Mucosa of rectum (tissue), 2 donors: ENCODE measurements at regions not wholly inside any gene's neighbourhood (a gene's known extent, or its start where the extent isn't known, plus 50 kb on each side); places are given as distances from the start of the nearest gene placed in this dataset.

Source experiments
- H3K27ac ChIP-seq, 2 donors: one replicate each; pipeline ENCODE4 v1.7.0; 2013; ENCODE audit warnings: inconsistent platforms in 2 of 2, low read depth in 2 of 2, low read length in 2 of 2
- H3K27me3 ChIP-seq, 2 donors: one replicate each; pipeline ENCODE4 v1.7.0; 2013; ENCODE audit warnings: low read length in 2 of 2; ENCODE audit not compliant: control insufficient read depth in 2 of 2, insufficient read depth in 2 of 2
- H3K36me3 ChIP-seq, 2 donors: one replicate each; pipeline ENCODE4 v1.7.0; 2013; ENCODE audit warnings: low read length in 2 of 2; ENCODE audit not compliant: control insufficient read depth in 2 of 2, insufficient read depth in 2 of 2
- H3K4me1 ChIP-seq, 2 donors: one replicate each; pipeline ENCODE4 v1.7.0; 2013; ENCODE audit warnings: low read length in 2 of 2, mild to moderate bottlenecking in 1 of 2; ENCODE audit not compliant: control insufficient read depth in 2 of 2, insufficient read depth in 2 of 2
- H3K4me3 ChIP-seq, 2 donors: one replicate each; pipeline ENCODE4 v1.7.0; 2013; ENCODE audit warnings: low read length in 2 of 2
- H3K9ac ChIP-seq, 2 donors: one replicate each; pipeline ENCODE4 v1.7.0; 2013; ENCODE audit warnings: low read length in 2 of 2, low read depth in 1 of 2, mild to moderate bottlenecking in 1 of 2
- H3K9me3 ChIP-seq, 2 donors: one replicate each; pipeline ENCODE4 v1.7.0; 2013; ENCODE audit warnings: low read length in 2 of 2; ENCODE audit not compliant: control insufficient read depth in 2 of 2
- donor health status: healthy.
- donor health status: Normal muscosa, but diverticular disease.

DNA sequence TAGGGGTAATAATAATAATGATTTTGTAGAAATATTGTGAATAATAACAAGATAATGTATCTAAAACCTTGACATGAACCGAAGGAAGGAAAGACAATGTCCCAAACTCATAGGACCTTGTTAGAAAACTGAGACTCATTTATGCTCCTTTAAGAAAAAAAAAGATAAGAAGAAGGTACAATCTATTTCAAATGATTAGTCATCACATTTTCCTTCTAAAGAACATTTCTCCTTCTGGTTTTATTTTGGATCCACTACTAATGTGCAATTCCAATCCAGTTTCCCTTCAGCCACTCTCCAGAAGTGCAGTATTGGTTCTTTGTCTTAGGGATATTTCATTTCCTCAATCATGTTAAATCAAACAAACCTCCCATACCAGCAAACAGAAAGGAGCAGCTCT lies 526.7 kb downstream of the FUT8 start:
- no peaks in the 10 kb centered on the region for H3K27me3 ChIP-seq
- H3K9ac ChIP-seq, result no peak overlapping the region
- H3K27ac ChIP-seq, result no peak overlapping the region
- H3K4me1 ChIP-seq, result no peaks in the 10 kb centered on the region
- H3K36me3 ChIP-seq, result no peaks in the 10 kb centered on the region
- no peaks in the 10 kb centered on the region for H3K9me3 ChIP-seq
- H3K4me3 ChIP-seq, result no peak overlapping the region

GRCh38 chr14:65940056-65940735 lies 527.7 kb downstream of the FUT8 start:
- H3K27ac ChIP-seq, result no peak overlapping the region
- no peak overlapping the region for H3K4me3 ChIP-seq
- H3K27me3 ChIP-seq, result no peaks in the 10 kb centered on the region
- no peaks in the 10 kb centered on the region for H3K9me3 ChIP-seq
- no peak overlapping the region for H3K9ac ChIP-seq
- no peaks in the 10 kb centered on the region for H3K36me3 ChIP-seq
- no peaks in the 10 kb centered on the region for H3K4me1 ChIP-seq

DNA sequence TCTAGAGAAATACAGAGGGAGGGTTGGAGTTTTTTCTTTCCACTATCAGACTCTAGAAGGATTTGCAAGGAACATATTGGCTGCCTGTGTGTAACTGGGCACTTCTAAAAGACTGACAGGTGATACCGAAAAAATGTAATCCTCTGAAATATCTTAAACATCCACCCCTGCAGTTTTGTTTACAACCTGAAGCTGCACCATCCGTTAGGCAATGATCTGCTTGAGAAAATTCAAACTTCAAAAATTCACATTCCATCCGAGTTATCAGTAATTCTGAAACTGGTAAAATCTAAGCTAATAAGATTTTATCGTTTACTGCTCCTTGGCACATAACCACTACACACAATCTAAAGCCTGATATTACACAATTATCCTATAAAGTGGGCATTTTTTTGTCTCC lies 528.6 kb downstream of the FUT8 start:
- no peaks in the 10 kb centered on the region for H3K9me3 ChIP-seq
- no peaks in the 10 kb centered on the region for H3K4me1 ChIP-seq
- H3K27me3 ChIP-seq, result no peaks in the 10 kb centered on the region
- H3K36me3 ChIP-seq, result no peaks in the 10 kb centered on the region
- no peak overlapping the region for H3K4me3 ChIP-seq
- H3K9ac ChIP-seq, result no peak overlapping the region
- no peak overlapping the region for H3K27ac ChIP-seq

DNA sequence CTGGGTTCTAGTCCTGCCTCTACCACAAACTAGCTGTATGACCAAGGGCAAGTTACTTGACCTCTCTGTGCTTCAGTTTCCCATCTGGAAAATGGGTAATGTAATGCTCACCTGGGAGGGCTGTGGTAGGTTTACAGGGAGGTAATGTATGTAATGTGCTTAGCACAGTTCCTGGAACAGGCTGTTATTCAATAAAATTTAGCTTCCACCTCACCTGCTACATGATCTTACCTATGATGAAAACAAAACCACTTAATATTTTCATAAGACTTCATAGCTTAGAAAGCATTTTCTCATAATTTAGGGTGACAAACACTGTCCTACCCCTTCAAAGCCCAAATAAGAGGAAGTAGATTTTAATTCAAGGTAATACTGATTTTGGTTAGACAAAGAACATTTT lies 530.6 kb downstream of the FUT8 start:
- Histone ChIP-seq H3K4me1 (no peaks in the 10 kb centered on the region), H3K9ac (no peak overlapping the region), H3K27ac (no peak overlapping the region), H3K4me3 (no peak overlapping the region), H3K36me3 (no peaks in the 10 kb centered on the region), H3K9me3 (no peaks in the 10 kb centered on the region), H3K27me3 (peaks cover 0 to 2% of the 10 kb centered on the region in 2 donors)

DNA sequence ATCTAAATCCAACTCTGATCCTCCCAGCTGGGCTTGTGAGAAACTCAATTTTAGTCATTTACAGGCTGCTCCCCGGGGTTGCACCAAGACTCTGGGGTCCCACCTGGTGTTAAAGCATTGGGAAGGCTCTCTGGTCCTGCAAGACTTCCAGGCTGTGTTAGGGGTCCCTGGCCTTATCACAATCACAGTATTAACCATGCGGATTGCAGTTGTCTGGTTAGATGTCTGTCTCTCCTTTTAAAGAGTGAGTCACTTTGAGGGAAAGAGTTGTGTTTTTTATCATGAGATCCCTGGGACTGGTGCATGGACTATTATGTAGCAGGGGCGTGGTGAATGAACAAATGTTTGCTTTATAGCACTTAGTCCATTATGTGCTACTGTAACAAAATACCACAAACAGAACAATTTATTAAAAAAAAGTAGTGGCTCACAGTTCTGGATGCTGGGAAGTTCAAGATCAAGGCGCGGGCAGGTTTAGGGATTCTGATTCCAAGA lies 531.4 kb downstream of the FUT8 start:
- no peaks in the 10 kb centered on the region for H3K4me1 ChIP-seq
- H3K9me3 ChIP-seq, result no peaks in the 10 kb centered on the region
- peaks cover 2% of the 10 kb centered on the region in 2 donors for H3K27me3 ChIP-seq
- H3K4me3 ChIP-seq, result no peak overlapping the region
- no peaks in the 10 kb centered on the region for H3K36me3 ChIP-seq
- H3K27ac ChIP-seq, result no peak overlapping the region
- no peak overlapping the region for H3K9ac ChIP-seq

DNA sequence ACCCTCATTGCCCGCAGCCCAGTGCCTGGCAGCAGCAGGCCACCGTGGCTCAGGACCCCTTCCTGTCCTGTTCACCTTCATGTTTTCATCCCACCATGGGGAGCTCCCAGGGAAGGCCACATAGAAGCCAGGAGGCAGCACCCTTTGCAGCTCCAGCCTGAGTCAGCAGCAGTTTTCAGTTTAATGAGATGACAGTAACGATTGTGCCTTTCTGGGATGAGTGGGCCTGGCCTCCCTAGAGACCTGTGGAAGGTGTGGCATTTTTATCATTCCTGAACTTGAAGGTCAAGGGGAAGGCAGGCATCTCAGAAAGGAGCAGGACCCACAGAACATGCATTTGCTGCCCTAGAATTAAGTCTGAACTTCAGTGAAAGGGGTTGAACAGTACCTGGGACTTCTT lies 532.8 kb downstream of the FUT8 start:
- Histone ChIP-seq H3K27me3 (peaks cover 2% of the 10 kb centered on the region in 2 donors), H3K9me3 (no peaks in the 10 kb centered on the region), H3K4me3 (no peak overlapping the region), H3K9ac (no peak overlapping the region), H3K36me3 (no peaks in the 10 kb centered on the region), H3K4me1 (no peaks in the 10 kb centered on the region), H3K27ac (no peak overlapping the region)

DNA sequence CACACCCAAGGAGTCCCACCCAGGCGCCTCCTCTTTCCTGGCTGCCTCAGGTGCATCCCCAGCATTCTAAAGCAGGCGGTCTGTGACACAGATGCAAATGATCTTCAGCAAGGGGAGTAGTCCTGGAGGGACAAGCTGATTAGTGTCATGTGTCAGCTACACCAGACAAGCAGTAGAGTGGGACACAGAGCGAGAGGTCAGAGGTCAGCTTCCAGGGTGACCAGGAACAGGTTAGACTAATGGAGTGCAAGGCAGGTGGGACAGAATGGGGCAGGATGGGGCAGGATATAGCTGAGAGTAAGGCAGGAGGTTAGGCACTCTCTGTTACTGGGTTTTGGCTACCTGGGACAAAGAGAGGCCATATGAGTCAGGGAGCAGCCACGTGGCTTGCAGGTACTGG lies 534.0 kb downstream of the FUT8 start:
- Histone ChIP-seq H3K27me3 (peaks cover 2% of the 10 kb centered on the region in 2 donors), H3K4me1 (no peaks in the 10 kb centered on the region), H3K9ac (no peak overlapping the region), H3K9me3 (no peaks in the 10 kb centered on the region), H3K36me3 (no peaks in the 10 kb centered on the region), H3K4me3 (no peak overlapping the region), H3K27ac (no peak overlapping the region)

- Histone ChIP-seq H3K4me3 (no peak overlapping the region), H3K27me3 (peaks cover 2% of the 10 kb centered on the region in 2 donors), H3K4me1 (no peaks in the 10 kb centered on the region), H3K9ac (no peak overlapping the region), H3K9me3 (no peaks in the 10 kb centered on the region), H3K27ac (no peak overlapping the region), H3K36me3 (no peaks in the 10 kb centered on the region)
These were observed 535.8 kb downstream of the FUT8 start for GRCh38 chr14:65948302-65948701.

GRCh38 chr14:65949711-65950516 lies 536.3 kb upstream of the CCDC196 start:
- Histone ChIP-seq H3K9me3 (no peaks in the 10 kb centered on the region), H3K27me3 (peaks cover 2% of the 10 kb centered on the region in 2 donors), H3K9ac (no peak overlapping the region), H3K4me1 (no peaks in the 10 kb centered on the region), H3K36me3 (no peaks in the 10 kb centered on the region), H3K27ac (no peak overlapping the region), H3K4me3 (no peak overlapping the region)

DNA sequence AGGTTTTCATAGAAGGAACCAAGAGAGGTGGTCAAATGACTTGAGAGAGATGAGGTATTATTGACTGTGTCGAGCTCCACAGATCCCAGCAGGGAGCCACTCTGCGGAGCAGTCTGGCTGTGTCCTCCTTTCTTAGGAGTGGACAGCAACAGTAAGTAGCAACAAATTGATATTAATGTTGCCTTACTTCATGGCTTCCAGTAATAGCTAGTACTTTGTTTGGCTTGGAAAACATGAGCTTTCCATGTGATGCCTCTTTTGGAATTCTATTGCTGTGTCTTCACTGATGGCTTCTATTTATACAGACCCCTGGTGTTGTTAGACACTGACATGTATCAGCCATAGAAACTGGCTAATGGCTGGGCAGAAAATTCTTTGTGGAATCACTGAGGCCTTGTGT lies 531.2 kb upstream of the CCDC196 start:
- no peaks in the 10 kb centered on the region for H3K27me3 ChIP-seq
- no peaks in the 10 kb centered on the region for H3K36me3 ChIP-seq
- H3K27ac ChIP-seq, result no peak overlapping the region
- H3K9ac ChIP-seq, result no peak overlapping the region
- no peak overlapping the region for H3K4me3 ChIP-seq
- no peaks in the 10 kb centered on the region for H3K9me3 ChIP-seq
- H3K4me1 ChIP-seq, result peaks cover 4 to 12% of the 10 kb centered on the region in 2 donors
